ENCODE measurements at regions not wholly inside any gene's neighbourhood (a gene's known extent, or its start where the extent isn't known, plus 50 kb on each side); places are given as distances from the start of the nearest gene placed in this dataset.
A peak's percentile ranks its signal among the peaks of the same experiment; 100 is the strongest.

DNA sequence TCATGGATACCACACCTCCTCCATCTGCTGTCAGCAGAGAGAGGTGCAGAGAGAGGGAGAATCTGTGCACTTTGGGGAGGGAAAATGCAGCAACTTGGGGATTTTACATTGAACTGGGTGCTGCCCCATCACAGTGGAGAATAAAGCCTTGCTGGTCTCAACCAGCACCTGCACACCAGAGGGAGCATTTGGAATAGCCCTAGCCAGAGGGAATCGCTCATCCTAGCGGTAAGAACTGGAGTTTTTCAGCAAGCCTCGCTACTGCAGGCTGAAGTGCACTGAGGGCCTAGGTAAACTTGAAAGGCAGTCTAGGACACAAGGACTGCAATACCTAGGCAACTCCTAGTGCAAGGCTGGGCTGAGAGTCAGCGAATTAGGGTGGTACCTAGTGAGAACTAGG lies 148.7 kb downstream of the KDR start:
- Mint-ChIP-seq H3K27ac (no peak overlapping the region), H3K27me3 (ENCODE audit: low read depth) (peaks cover 16% of the 10 kb centered on the region), H3K4me3 (no peak overlapping the region), H3K9me3 (ENCODE audit: insufficient read depth) (no peaks in the 10 kb centered on the region), H3K4me1 (ENCODE audit: low read depth) (no peaks in the 10 kb centered on the region), H3K36me3 (ENCODE audit: low read depth) (no peaks in the 10 kb centered on the region)
- ChIA-PET POLR2A (no interaction called here), CTCF (no interaction called here)
- no peak for DNase-seq
- ATAC-seq, result no peak

DNA sequence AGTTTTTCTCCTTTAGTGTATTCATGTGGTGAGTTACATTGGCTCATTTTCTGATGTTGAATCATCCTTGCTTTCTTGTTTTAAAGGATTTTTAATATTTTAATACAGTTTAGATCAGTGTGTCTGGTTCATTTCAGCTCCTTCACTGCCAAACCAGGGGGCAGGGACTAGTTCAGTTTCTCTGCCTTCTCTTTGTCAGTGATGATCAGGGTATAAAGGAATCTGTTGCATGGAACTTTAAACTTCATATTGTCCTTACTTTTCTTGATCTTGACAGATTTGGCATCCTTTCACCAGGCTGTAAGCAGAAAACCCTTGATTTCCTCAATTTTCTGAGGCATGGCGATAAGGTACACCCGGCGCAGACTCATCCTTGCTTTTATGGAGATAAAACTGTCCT lies 149.4 kb downstream of the KDR start:
- Mint-ChIP-seq H3K9me3 (ENCODE audit: insufficient read depth) (no peaks in the 10 kb centered on the region), H3K4me1 (ENCODE audit: low read depth) (no peaks in the 10 kb centered on the region), H3K36me3 (ENCODE audit: low read depth) (no peaks in the 10 kb centered on the region), H3K27ac (no peak overlapping the region), H3K27me3 (ENCODE audit: low read depth) (peaks cover 12% of the 10 kb centered on the region), H3K4me3 (no peak overlapping the region)
- POLR2A ChIA-PET, result no interaction called here
- CTCF ChIA-PET, result no interaction called here
- ATAC-seq, result no peak
- no peak for DNase-seq

DNA sequence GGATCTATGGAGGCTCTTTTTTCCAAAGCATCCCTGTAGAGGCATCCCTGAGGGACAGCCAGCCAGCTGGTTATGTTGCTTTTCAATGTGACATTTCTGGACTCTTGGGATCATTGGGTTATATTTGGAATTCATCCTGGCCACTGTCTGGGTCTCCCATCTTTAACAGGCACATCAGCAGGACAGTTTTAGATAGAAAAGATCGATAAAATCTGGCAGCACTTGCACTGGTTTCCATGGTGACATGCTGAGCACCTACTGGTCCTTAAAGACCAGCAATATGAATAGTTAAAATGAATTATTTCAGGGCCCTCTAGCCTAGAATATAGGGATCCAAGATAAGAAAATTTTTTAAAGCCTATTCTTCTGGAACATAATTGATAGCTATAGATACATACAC lies 151.6 kb downstream of the KDR start:
- DNase-seq (no peak), ATAC-seq (no peak)
- Mint-ChIP-seq H3K4me1 (ENCODE audit: low read depth) (no peaks in the 10 kb centered on the region), H3K4me3 (no peak overlapping the region), H3K27ac (no peak overlapping the region), H3K36me3 (ENCODE audit: low read depth) (no peaks in the 10 kb centered on the region), H3K27me3 (ENCODE audit: low read depth) (peaks cover 6% of the 10 kb centered on the region), H3K9me3 (ENCODE audit: insufficient read depth) (no peaks in the 10 kb centered on the region)
- CTCF ChIA-PET, result interaction anchor here (3.5 kb wide), 1 partner anchor 13 kb away, joined by 18 read pairs; no protein-coding TSS in a partner anchor
- POLR2A ChIA-PET, result no interaction called here

DNA sequence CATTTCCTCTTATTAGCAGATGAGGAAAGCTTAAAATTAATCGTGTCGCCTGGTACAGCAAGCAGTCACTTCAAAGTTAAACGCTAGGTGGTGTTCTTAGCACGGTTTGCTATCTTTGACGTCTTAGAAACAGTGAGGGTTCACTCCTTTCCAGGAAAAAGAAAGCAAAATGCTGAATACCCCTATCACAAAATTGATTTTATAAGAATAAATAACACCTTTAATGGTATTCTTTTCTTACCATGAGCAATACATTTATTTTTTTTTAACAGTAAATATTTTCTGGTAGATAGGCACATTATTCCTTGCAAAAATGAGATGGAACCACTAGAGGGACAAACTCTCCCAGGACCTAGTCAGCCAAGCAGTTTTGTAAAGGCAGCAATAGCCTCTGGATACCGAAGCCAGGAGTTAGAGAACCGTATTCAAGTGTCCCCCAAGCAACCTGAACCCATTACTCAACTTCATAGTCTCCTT lies 153.9 kb downstream of the KDR start:
- no peak for ATAC-seq
- no peak overlapping the region for H3K4me3 Mint-ChIP-seq
- DNase-seq, result peak; percentile 25
- H3K27ac Mint-ChIP-seq, result no peak overlapping the region
- no peaks in the 10 kb centered on the region for H3K9me3 Mint-ChIP-seq (ENCODE audit: insufficient read depth)
- no peaks in the 10 kb centered on the region for H3K4me1 Mint-ChIP-seq (ENCODE audit: low read depth)
- POLR2A ChIA-PET, result no interaction called here
- H3K36me3 Mint-ChIP-seq (ENCODE audit: low read depth), result no peaks in the 10 kb centered on the region
- H3K27me3 Mint-ChIP-seq (ENCODE audit: low read depth), result peaks cover 5% of the 10 kb centered on the region
- CTCF ChIA-PET, result interaction anchor here (0.6 to 3.5 kb wide), 23 partner anchors 9 to 766 kb away, joined by 3 to 18 read pairs (median 4); no protein-coding TSS in a partner anchor

DNA sequence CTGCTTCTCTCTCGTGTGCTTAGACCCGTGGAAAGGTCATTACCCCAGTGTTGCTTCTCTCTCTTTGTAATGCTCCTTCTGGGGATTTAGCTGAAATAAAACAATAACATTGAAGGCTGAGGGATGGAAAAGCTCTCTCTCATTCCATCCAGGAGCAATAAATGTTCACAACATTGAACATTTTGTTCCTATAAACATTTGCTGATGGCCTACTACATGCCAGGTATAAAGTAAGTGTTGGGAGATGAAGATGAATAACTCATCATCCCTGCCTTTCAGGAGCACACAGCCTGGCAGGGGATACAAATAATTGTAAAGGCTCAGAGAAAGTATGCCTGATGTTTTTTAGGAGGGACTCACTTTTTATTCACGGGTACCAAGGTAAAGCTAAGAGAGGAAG lies 158.1 kb downstream of the KDR start:
- H3K36me3 Mint-ChIP-seq (ENCODE audit: low read depth), result no peaks in the 10 kb centered on the region
- H3K4me1 Mint-ChIP-seq (ENCODE audit: low read depth), result no peaks in the 10 kb centered on the region
- POLR2A ChIA-PET, result no interaction called here
- ATAC-seq, result no peak
- H3K9me3 Mint-ChIP-seq (ENCODE audit: insufficient read depth), result no peaks in the 10 kb centered on the region
- no peak overlapping the region for H3K4me3 Mint-ChIP-seq
- H3K27ac Mint-ChIP-seq, result no peak overlapping the region
- H3K27me3 Mint-ChIP-seq (ENCODE audit: low read depth), result peaks cover 11% of the 10 kb centered on the region
- no peak for DNase-seq
- CTCF ChIA-PET, result no interaction called here

DNA sequence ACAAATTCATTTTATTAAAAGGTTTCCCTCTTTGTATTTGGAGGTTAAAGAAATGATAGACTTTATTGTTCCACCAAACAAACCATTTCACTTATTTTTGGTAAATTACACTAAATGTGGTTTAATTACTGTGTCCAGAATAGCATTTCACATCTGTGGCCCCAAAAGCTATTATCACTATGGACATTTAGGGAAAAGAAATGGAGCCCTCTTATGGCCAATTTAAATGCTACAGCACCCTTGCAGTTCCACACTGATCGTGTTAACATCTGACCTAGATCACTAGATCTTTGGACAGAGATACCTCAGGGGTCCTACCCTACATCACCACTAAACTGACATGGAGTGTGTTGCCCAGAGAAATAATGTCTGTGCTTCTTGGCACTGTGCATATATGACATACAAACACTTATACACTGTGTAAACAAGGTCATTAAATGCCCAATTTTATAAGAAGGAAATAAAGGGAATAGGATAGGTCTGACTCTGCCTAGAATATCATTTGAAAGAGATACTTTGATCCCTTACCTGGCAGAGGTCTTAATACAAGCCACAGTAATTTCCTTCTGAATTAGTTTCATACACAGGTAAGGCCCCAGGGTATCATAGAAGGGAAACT lies 163.9 kb downstream of the KDR start:
- peaks cover 9% of the 10 kb centered on the region for H3K27me3 Mint-ChIP-seq (ENCODE audit: low read depth)
- no peak overlapping the region for H3K4me3 Mint-ChIP-seq
- no peaks in the 10 kb centered on the region for H3K9me3 Mint-ChIP-seq (ENCODE audit: insufficient read depth)
- CTCF ChIA-PET, result interaction anchor here (0.6 to 4.2 kb wide), 16 partner anchors 8 to 643 kb away, joined by 3 to 37 read pairs (median 6); partner anchors contain the start of gene KIT
- no peak overlapping the region for H3K27ac Mint-ChIP-seq
- ATAC-seq, result peak; percentile 55
- peaks cover 19% of the 10 kb centered on the region for H3K4me1 Mint-ChIP-seq (ENCODE audit: low read depth)
- POLR2A ChIA-PET, result no interaction called here
- no peaks in the 10 kb centered on the region for H3K36me3 Mint-ChIP-seq (ENCODE audit: low read depth)
- DNase-seq, result no peak

DNA sequence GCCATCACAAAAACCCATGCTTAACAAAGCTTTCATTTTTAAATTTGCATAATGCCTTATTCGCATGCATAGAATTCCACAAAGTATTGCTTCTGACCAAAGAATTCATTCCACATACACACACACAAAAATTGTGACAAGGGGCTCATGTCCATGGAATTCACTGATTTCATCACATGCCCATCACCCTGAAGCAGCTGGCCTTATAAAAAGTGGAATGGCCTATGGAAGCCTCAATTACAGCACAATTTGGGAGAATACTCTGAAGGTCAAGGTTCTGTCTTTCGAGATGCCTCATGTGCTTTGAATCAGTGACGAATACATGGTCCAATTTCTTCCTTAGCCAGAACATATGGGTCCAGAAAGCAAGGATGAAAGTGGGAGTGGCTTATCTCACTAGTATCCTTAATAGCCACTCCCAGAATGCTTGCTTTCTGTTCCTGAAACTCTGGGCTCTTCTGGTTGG lies 165.7 kb downstream of the KDR start:
- no peak overlapping the region for H3K27ac Mint-ChIP-seq
- H3K27me3 Mint-ChIP-seq (ENCODE audit: low read depth), result peaks cover 6% of the 10 kb centered on the region
- no peak for ATAC-seq
- DNase-seq, result no peak
- peaks cover 19% of the 10 kb centered on the region for H3K4me1 Mint-ChIP-seq (ENCODE audit: low read depth)
- ChIA-PET POLR2A (no interaction called here), CTCF (interaction anchor here (2.4 to 4.2 kb wide), 5 partner anchors 12 to 641 kb away, joined by 11 to 37 read pairs (median 13); partner anchors contain the start of gene KIT)
- no peaks in the 10 kb centered on the region for H3K9me3 Mint-ChIP-seq (ENCODE audit: insufficient read depth)
- no peaks in the 10 kb centered on the region for H3K36me3 Mint-ChIP-seq (ENCODE audit: low read depth)
- H3K4me3 Mint-ChIP-seq, result no peak overlapping the region

DNA sequence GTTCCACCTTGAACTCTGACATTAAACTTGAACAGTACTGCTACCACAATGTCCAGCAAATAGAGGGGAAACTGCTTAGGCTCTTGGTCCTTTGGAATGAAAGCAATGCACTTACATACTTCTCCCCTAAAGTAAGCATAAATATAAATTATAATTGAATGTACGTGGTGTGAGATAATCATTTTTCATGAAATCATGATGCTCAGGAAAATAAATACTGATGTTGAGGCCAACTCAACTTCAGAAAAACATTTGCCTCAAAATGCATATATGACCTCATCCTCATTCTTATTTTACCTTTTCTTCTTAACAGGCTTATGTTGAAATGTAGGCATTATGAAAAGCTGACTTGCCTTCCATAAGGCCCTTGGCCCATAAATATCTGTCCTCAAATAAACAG lies 166.3 kb downstream of the KDR start:
- Mint-ChIP-seq H3K4me1 (ENCODE audit: low read depth) (peaks cover 19% of the 10 kb centered on the region), H3K27me3 (ENCODE audit: low read depth) (peaks cover 6% of the 10 kb centered on the region), H3K36me3 (ENCODE audit: low read depth) (no peaks in the 10 kb centered on the region), H3K9me3 (ENCODE audit: insufficient read depth) (no peaks in the 10 kb centered on the region), H3K4me3 (no peak overlapping the region), H3K27ac (no peak overlapping the region)
- ATAC-seq, result no peak
- no peak for DNase-seq
- POLR2A ChIA-PET, result no interaction called here
- CTCF ChIA-PET, result interaction anchor here (2.4 to 4.2 kb wide), 4 partner anchors 12 to 641 kb away, joined by 11 to 37 read pairs (median 15); partner anchors contain the start of gene KIT

DNA sequence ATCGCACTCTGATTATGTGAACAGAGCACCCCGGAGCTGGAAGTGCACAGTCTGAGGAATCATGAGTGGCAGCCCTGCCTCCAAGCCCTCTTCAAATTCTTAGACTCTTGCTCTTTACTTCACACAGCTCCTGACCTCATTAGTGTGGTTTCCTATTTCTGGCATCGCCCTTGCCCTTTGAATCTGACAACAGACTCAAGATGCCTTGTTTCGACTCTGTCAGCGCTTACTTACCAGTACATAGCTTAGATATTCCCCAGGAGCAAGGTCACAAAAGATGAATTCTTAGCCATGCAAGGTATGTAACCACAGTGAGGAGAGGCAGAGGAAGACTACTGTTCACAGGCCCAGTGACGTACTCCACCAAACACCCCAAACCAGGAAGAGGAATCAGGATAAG lies 167.2 kb downstream of the KDR start:
- Mint-ChIP-seq H3K4me1 (ENCODE audit: low read depth) (peaks cover 19% of the 10 kb centered on the region), H3K4me3 (no peak overlapping the region)

DNA sequence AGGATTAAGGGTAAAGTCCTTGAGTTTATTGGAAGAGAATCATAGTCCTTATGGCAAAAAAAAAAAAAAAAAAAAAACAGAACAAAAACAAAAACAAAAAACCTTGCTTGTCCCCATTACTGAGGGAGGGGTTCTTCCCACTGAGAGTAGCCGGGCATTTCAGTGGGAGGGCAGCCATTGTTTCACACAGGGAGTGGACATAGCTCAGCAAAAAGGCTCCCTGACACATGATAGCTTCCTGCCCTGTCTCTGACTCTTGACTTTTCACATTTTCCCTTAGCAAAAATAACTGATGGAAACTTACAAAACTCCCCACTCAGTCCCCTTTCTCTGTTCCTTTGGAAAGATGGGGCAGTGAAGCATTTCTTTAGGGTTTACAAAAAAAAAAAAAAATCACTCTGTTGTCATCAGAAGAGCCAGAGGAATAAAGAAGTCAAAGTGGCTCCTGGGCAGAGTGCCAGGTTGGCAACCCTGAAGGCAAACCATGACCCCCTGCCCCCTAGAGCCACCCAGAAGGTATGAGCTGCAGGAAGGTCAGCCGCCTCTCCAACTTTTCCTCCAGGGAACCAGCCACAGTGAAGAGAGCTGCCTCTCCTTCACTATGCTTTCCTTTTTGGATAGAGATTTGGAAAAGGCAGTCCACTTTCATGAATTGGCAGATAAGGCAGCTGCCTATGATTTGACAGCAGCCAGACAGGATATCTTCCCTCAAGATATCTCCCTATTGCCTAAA lies 170.6 kb downstream of the KDR start:
- no peaks in the 10 kb centered on the region for H3K9me3 Mint-ChIP-seq (ENCODE audit: insufficient read depth)
- ATAC-seq, result no peak
- ChIA-PET POLR2A (interaction anchor here (0.6 kb wide), 1 partner anchor 1479 kb away, joined by 6 read pairs; no protein-coding TSS in a partner anchor), CTCF (interaction anchor here (0.6 to 1.9 kb wide), 5 partner anchors 8 to 271 kb away, joined by 3 to 5 read pairs (median 3); no protein-coding TSS in a partner anchor)
- peaks cover 15% of the 10 kb centered on the region for H3K4me1 Mint-ChIP-seq (ENCODE audit: low read depth)
- H3K27me3 Mint-ChIP-seq (ENCODE audit: low read depth), result no peaks in the 10 kb centered on the region
- H3K27ac Mint-ChIP-seq, result no peak overlapping the region
- DNase-seq, result no peak
- no peaks in the 10 kb centered on the region for H3K36me3 Mint-ChIP-seq (ENCODE audit: low read depth)
- no peak overlapping the region for H3K4me3 Mint-ChIP-seq

More for the DNA sequence above, 167.2 kb downstream of the KDR start:
- ChIA-PET CTCF (interaction anchor here (1.1 kb wide), 2 partner anchors 17 to 639 kb away, joined by 4 to 5 read pairs; no protein-coding TSS in a partner anchor), POLR2A (no interaction called here)
- H3K9me3 Mint-ChIP-seq (ENCODE audit: insufficient read depth), result no peaks in the 10 kb centered on the region
- DNase-seq, result peak; percentile 45
- peaks cover 5% of the 10 kb centered on the region for H3K27me3 Mint-ChIP-seq (ENCODE audit: low read depth)
- peak; percentile 65 for ATAC-seq
- no peaks in the 10 kb centered on the region for H3K36me3 Mint-ChIP-seq (ENCODE audit: low read depth)
- peak overlapping the region; percentile 43 for H3K27ac Mint-ChIP-seq

DNA sequence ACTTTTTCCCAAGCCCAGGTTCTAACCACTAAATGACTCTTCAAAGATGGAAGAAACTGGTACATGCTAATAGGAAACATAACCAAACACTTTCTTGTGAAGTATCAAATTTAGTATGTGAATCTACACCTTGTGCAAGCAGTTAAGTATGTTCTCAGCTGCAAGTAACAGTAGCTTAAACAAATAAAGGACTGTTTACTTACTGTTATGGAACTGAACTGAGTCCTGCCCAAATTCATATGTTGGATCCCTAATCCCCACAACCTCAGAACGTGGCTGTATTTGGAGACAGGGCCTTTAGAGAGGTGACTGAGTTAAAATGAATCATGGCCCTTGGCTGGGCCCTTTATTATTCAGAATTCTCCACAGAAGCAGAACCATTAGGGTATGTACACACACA lies 178.7 kb downstream of the KDR start:
- no peak overlapping the region for H3K4me3 Mint-ChIP-seq
- peaks cover 25% of the 10 kb centered on the region for H3K4me1 Mint-ChIP-seq (ENCODE audit: low read depth)
- ATAC-seq (no peak), DNase-seq (no peak)
- ChIA-PET POLR2A (interaction anchor here (1.2 kb wide), 1 partner anchor 259 kb away, joined by 3 read pairs; no protein-coding TSS in a partner anchor), CTCF (interaction anchor here (0.7 to 6.9 kb wide), 4 partner anchors 9 to 263 kb away, joined by 3 to 37 read pairs (median 3); no protein-coding TSS in a partner anchor)
- H3K27ac Mint-ChIP-seq, result no peak overlapping the region
- no peaks in the 10 kb centered on the region for H3K9me3 Mint-ChIP-seq (ENCODE audit: insufficient read depth)
- H3K36me3 Mint-ChIP-seq (ENCODE audit: low read depth), result no peaks in the 10 kb centered on the region
- H3K27me3 Mint-ChIP-seq (ENCODE audit: low read depth), result no peaks in the 10 kb centered on the region

DNA sequence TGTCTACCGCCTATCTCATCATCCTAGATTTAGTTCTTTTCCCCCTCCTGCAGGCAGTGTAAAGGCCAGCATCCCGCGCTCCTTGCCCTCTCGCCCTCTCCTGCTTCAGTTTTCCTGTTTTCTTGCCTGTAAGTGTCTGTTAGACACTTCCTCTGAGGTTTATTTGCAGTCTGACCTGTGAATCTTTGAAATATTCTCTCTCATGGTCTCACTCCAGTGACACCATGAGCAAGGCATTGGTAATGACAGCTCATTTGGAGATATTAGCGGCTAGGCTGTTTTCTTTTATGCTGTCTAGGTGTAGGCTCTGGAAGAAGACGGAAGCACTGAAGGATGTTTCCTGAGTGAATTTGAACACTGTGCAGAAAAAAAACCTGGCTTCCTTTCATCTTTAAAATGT lies 179.6 kb downstream of the KDR start:
- Mint-ChIP-seq H3K36me3 (ENCODE audit: low read depth) (no peaks in the 10 kb centered on the region), H3K27ac (no peak overlapping the region), H3K9me3 (ENCODE audit: insufficient read depth) (no peaks in the 10 kb centered on the region), H3K4me3 (no peak overlapping the region), H3K27me3 (ENCODE audit: low read depth) (no peaks in the 10 kb centered on the region), H3K4me1 (ENCODE audit: low read depth) (peaks cover 34% of the 10 kb centered on the region)
- POLR2A ChIA-PET, result interaction anchor here (1.2 kb wide), 1 partner anchor 258 kb away, joined by 3 read pairs; no protein-coding TSS in a partner anchor
- CTCF ChIA-PET, result interaction anchor here (0.7 to 6.9 kb wide), 4 partner anchors 10 to 262 kb away, joined by 3 to 37 read pairs (median 3); no protein-coding TSS in a partner anchor
- no peak for DNase-seq
- no peak for ATAC-seq

Data from activated CD8-positive, alpha-beta T cell treated with anti-CD3 and anti-CD28 coated beads, Interleukin-2, amount 10 ng/mL, durations not matched to agents 7 days and 5 days (primary cell).